ENCODE measurements at regions not wholly inside any gene's neighbourhood (a gene's known extent, or its start where the extent isn't known, plus 50 kb on each side); places are given as distances from the start of the nearest gene placed in this dataset.

DNA sequence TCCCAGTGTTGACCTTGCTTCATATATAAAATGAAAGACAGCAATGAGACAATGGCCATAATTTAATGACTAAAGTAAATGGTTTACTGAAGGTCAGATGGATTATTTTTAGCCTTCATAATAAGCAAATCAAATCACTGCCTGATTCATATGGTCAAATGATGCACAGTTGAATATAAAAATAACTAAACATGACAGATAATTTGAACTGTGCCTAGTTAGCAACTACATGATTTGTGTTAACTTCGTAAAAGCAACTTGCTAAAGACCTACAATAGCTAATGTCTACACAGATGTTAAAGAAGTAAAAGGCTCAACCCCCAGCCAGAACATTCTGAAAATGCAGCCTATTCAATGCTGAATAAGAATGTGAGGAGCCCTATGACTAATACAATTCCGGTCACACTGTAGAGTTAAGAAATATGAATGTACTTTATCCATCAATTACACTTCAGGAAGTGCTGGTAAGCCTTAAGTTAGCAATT lies 590.8 kb upstream of the CDH2 start:
- ATAC-seq = peak; percentile 90
- TF ChIP-seq GLIS3 (CRISPR knock-in tag; IDR thresholded peaks at IDR 0.05) (no peak), RARB (CRISPR knock-in tag; IDR thresholded peaks at IDR 0.05) (peak; percentile 94; the same call in 1 of the 2 replicates), ZNF8 (CRISPR knock-in tag; IDR thresholded peaks at IDR 0.05) (no peak; the same call in 1 of the 2 replicates), PPARA (CRISPR knock-in tag; IDR thresholded peaks at IDR 0.05; ENCODE audit: borderline replicate concordance) (no peak), ZNF70 (CRISPR knock-in tag; IDR thresholded peaks at IDR 0.05) (no peak), TOX (CRISPR knock-in tag; IDR thresholded peaks at IDR 0.05; ENCODE audit: borderline replicate concordance) (peak; percentile 98), ZNF565 (CRISPR knock-in tag; conservative IDR thresholded peaks at IDR 0.05; ENCODE audit: low read depth) (no peak), OSR1 (CRISPR knock-in tag; IDR thresholded peaks at IDR 0.05) (no peak), ZFP30 (CRISPR knock-in tag; IDR thresholded peaks at IDR 0.05) (no peak), SNAI2 (CRISPR knock-in tag; IDR thresholded peaks at IDR 0.05) (peak; percentile 85), ZC3H10 (CRISPR knock-in tag; IDR thresholded peaks at IDR 0.05) (peak; percentile 97), BACH2 (CRISPR knock-in tag; IDR thresholded peaks at IDR 0.05; ENCODE audit: borderline replicate concordance) (no peak), TCF4 (CRISPR knock-in tag; IDR thresholded peaks at IDR 0.05; ENCODE audit: borderline replicate concordance) (no peak; the same call in 1 of the 2 replicates), ARNTL (CRISPR knock-in tag; IDR thresholded peaks at IDR 0.05; ENCODE audit: borderline replicate concordance, low read depth) (no peak; the same call in 1 of the 2 replicates), CSDC2 (CRISPR knock-in tag; IDR thresholded peaks at IDR 0.05) (no peak), ISL1 (CRISPR knock-in tag; IDR thresholded peaks at IDR 0.05) (peak; percentile 99), ZFP3 (CRISPR knock-in tag; IDR thresholded peaks at IDR 0.05) (0 out of 2 replicates have a peak, but pooled peaks have one; percentile 24), TSHZ2 (CRISPR knock-in tag; IDR thresholded peaks at IDR 0.05) (no peak; the same call in 1 of the 2 replicates), PATZ1 (CRISPR knock-in tag; IDR thresholded peaks at IDR 0.05; ENCODE audit: borderline replicate concordance) (peak; percentile 97; the same call in 1 of the 2 replicates), ESRRG (CRISPR knock-in tag; IDR thresholded peaks at IDR 0.05) (no peak), POU6F1 (CRISPR knock-in tag; IDR thresholded peaks at IDR 0.05; ENCODE audit: borderline replicate concordance, low read depth) (peak; percentile 98)
- TF ChIP-seq, protein P1, sequence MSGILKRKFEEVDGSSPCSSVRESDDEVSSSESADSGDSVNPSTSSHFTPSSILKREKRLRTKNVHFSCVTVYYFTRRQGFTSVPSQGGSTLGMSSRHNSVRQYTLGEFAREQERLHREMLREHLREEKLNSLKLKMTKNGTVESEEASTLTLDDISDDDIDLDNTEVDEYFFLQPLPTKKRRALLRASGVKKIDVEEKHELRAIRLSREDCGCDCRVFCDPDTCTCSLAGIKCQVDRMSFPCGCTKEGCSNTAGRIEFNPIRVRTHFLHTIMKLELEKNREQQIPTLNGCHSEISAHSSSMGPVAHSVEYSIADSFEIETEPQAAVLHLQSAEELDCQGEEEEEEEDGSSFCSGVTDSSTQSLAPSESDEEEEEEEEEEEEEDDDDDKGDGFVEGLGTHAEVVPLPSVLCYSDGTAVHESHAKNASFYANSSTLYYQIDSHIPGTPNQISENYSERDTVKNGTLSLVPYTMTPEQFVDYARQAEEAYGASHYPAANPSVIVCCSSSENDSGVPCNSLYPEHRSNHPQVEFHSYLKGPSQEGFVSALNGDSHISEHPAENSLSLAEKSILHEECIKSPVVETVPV (CRISPR knock-in tag; IDR thresholded peaks at IDR 0.05) = no peak; the same call in 1 of the 2 replicates
- TF ChIP-seq, protein P2, sequence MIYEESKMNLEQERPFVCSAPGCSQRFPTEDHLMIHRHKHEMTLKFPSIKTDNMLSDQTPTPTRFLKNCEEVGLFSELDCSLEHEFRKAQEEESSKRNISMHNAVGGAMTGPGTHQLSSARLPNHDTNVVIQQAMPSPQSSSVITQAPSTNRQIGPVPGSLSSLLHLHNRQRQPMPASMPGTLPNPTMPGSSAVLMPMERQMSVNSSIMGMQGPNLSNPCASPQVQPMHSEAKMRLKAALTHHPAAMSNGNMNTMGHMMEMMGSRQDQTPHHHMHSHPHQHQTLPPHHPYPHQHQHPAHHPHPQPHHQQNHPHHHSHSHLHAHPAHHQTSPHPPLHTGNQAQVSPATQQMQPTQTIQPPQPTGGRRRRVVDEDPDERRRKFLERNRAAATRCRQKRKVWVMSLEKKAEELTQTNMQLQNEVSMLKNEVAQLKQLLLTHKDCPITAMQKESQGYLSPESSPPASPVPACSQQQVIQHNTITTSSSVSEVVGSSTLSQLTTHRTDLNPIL (CRISPR knock-in tag; IDR thresholded peaks at IDR 0.05; ENCODE audit: low read depth) = no peak; the same call in 1 of the 2 replicates

DNA sequence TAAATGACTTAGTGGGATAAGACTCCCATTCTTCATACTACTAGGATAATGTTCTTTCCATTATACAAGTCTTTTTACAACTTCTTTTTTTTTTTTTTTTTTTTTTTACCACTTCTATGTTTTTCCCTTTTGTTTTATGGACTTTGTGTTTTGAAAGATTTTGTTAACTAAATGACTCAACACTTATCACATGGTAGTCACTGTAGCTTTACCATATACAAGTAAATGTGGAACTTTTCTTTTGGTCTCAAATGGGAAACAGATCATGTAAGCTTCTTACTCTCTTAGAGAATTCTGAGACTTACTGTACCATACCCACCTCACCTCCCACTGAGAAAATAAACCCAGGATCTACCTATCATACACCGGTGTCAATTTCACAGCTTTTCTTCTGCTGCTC lies 590.3 kb upstream of the CDH2 start:
- ATAC-seq = peak; percentile 1; the same call in 2 of the 3 replicates
- TF ChIP-seq ZFP30 (CRISPR knock-in tag; IDR thresholded peaks at IDR 0.05) = no peak
- TF ChIP-seq ZNF8 (CRISPR knock-in tag; IDR thresholded peaks at IDR 0.05) = no peak
- no peak for TF ChIP-seq ESRRG (CRISPR knock-in tag; IDR thresholded peaks at IDR 0.05)
- TF ChIP-seq BACH2 (CRISPR knock-in tag; IDR thresholded peaks at IDR 0.05; ENCODE audit: borderline replicate concordance) = no peak
- TF ChIP-seq SNAI2 (CRISPR knock-in tag; IDR thresholded peaks at IDR 0.05) = no peak
- no peak for TF ChIP-seq POU6F1 (CRISPR knock-in tag; IDR thresholded peaks at IDR 0.05; ENCODE audit: borderline replicate concordance, low read depth)
- TF ChIP-seq, protein P2 (CRISPR knock-in tag; IDR thresholded peaks at IDR 0.05; ENCODE audit: low read depth) = no peak
- TF ChIP-seq ARNTL (CRISPR knock-in tag; IDR thresholded peaks at IDR 0.05; ENCODE audit: borderline replicate concordance, low read depth) = no peak
- TF ChIP-seq ZC3H10 (CRISPR knock-in tag; IDR thresholded peaks at IDR 0.05) = no peak
- TF ChIP-seq PATZ1 (CRISPR knock-in tag; IDR thresholded peaks at IDR 0.05; ENCODE audit: borderline replicate concordance) = no peak
- no peak for TF ChIP-seq ZFP3 (CRISPR knock-in tag; IDR thresholded peaks at IDR 0.05)
- TF ChIP-seq TOX (CRISPR knock-in tag; IDR thresholded peaks at IDR 0.05; ENCODE audit: borderline replicate concordance) = no peak
- no peak for TF ChIP-seq RARB (CRISPR knock-in tag; IDR thresholded peaks at IDR 0.05)
- TF ChIP-seq ISL1 (CRISPR knock-in tag; IDR thresholded peaks at IDR 0.05) = no peak

Data from SK-N-SH treated with all-trans-retinoic acid at 6 μM for 48 hours (cell line).